Astrocyte (in vitro differentiated cells and primary cell): ENCODE measurements at regions not wholly inside any gene's neighbourhood (a gene's known extent, or its start where the extent isn't known, plus 50 kb on each side); places are given as distances from the start of the nearest gene placed in this dataset.

Experiments used
- DNase-seq: peaks from one replicate; pipeline ENCODE4 v3.0.0-alpha.2; 2010; ENCODE audit warnings: low read depth
- FAIRE-seq: peaks from 2 replicates; lab custom pipeline; 2011; peaks lifted over from hg19 to GRCh38; lab: Jason Lieb, UNC
- H2AFZ ChIP-seq: 2 replicates; pipeline ENCODE4 v1.6.0; 2012; ENCODE audit warnings: low read depth, low read length, inconsistent platforms
- H3K27ac ChIP-seq: 2 replicates; pipeline ENCODE4 v1.5.1; 2011; ENCODE audit warnings: low read depth, low read length, inconsistent platforms
- H3K27me3 ChIP-seq: 2 replicates; pipeline ENCODE4 v1.6.0; 2011; ENCODE audit warnings: low read length, inconsistent platforms; ENCODE audit not compliant: insufficient read depth
- H3K36me3 ChIP-seq: 2 replicates; pipeline ENCODE4 v1.5.1; 2011; ENCODE audit warnings: low read length, inconsistent platforms; ENCODE audit not compliant: insufficient read depth
- H3K4me1 ChIP-seq: 2 replicates; pipeline ENCODE4 v1.5.1; 2011; ENCODE audit warnings: low read length, inconsistent platforms; ENCODE audit not compliant: insufficient read depth
- H3K4me2 ChIP-seq: 2 replicates; pipeline ENCODE4 v1.6.0; 2012; ENCODE audit warnings: low read length, inconsistent platforms
- H3K4me3 ChIP-seq: 2 replicates; pipeline ENCODE4 v1.5.1; 2011; ENCODE audit warnings: low read depth, mild to moderate bottlenecking, low read length, inconsistent platforms; ENCODE audit not compliant: insufficient read depth
- H3K79me2 ChIP-seq: 2 replicates; pipeline ENCODE4 v1.6.0; 2012; ENCODE audit warnings: mild to moderate bottlenecking, low read length, inconsistent platforms; ENCODE audit not compliant: insufficient read depth
- H3K9ac ChIP-seq: 2 replicates; pipeline ENCODE4 v1.6.0; 2012; ENCODE audit warnings: mild to moderate bottlenecking, low read length, inconsistent platforms
- H3K9me3 ChIP-seq: 2 replicates; pipeline ENCODE4 v1.5.1; 2012; ENCODE audit warnings: low read depth, mild to moderate bottlenecking, low read length, inconsistent platforms; ENCODE audit not compliant: insufficient read depth
- H4K20me1 ChIP-seq: 2 replicates; pipeline ENCODE4 v1.6.0; 2012; ENCODE audit warnings: low read length, inconsistent platforms; ENCODE audit not compliant: insufficient read depth
- H3K27ac Mint-ChIP-seq: one replicate; pipeline ENCODE4 v1.8.0; 2021; ENCODE audit warnings: mild to moderate bottlenecking, mixed read lengths; ENCODE audit not compliant: unreplicated experiment
- H3K27me3 Mint-ChIP-seq: one replicate; pipeline ENCODE4 v1.8.0; 2021; ENCODE audit warnings: low read depth, mixed read lengths; ENCODE audit not compliant: unreplicated experiment
- H3K36me3 Mint-ChIP-seq: one replicate; pipeline ENCODE4 v1.8.0; 2021; ENCODE audit warnings: low read depth, mixed read lengths; ENCODE audit not compliant: unreplicated experiment
- H3K4me1 Mint-ChIP-seq: one replicate; pipeline ENCODE4 v1.8.0; 2021; ENCODE audit warnings: low read depth, mixed read lengths; ENCODE audit not compliant: unreplicated experiment
- H3K4me3 Mint-ChIP-seq: one replicate; pipeline ENCODE4 v1.8.0; 2021; ENCODE audit warnings: mild to moderate bottlenecking, moderate library complexity, mixed read lengths; ENCODE audit not compliant: unreplicated experiment
- H3K9me3 Mint-ChIP-seq: one replicate; pipeline ENCODE4 v1.8.0; 2021; ENCODE audit warnings: mild to moderate bottlenecking, mixed read lengths; ENCODE audit not compliant: unreplicated experiment
- CTCF ChIP-seq: IDR thresholded peaks from 2 replicates; pipeline ENCODE4 v1.5.1; 2011; ENCODE audit warnings: low read depth, mild to moderate bottlenecking, inconsistent platforms, low read length, moderate library complexity; ENCODE audit not compliant: insufficient read depth
- EZH2 ChIP-seq: IDR thresholded peaks from 2 replicates; pipeline ENCODE4 v1.6.1; 2012; ENCODE audit warnings: mild to moderate bottlenecking, low read length, inconsistent platforms; ENCODE audit not compliant: insufficient read depth

- no peak for TF ChIP-seq EZH2
- no peak for TF ChIP-seq CTCF
- Histone ChIP-seq H2AFZ (no peak overlapping the region), H3K27ac (no peak overlapping the region), H3K4me3 (no peak overlapping the region), H3K27me3 (peaks cover 4% of the 10 kb centered on the region), H3K9ac (no peak overlapping the region), H3K4me1 (no peaks in the 10 kb centered on the region), H3K79me2 (no peaks in the 10 kb centered on the region), H3K9me3 (no peaks in the 10 kb centered on the region), H4K20me1 (no peaks in the 10 kb centered on the region), H3K4me2 (no peak overlapping the region), H3K36me3 (no peaks in the 10 kb centered on the region)
- no peaks in the 10 kb centered on the region for H3K36me3 Mint-ChIP-seq
- FAIRE-seq (no peak), DNase-seq (no peak)
- H3K4me3 Mint-ChIP-seq: no peak overlapping the region
- peaks cover 18% of the 10 kb centered on the region for H3K27me3 Mint-ChIP-seq
- H3K4me1 Mint-ChIP-seq: no peaks in the 10 kb centered on the region
- peaks cover 3% of the 10 kb centered on the region for H3K9me3 Mint-ChIP-seq
- no peak overlapping the region for H3K27ac Mint-ChIP-seq
These were observed 88.5 kb downstream of the NPTX2 start for GRCh38 chr7:98705626-98706025.

- no peaks in the 10 kb centered on the region for H3K4me1 Mint-ChIP-seq
- Histone ChIP-seq H3K4me3 (no peak overlapping the region), H3K27me3 (peaks cover 4% of the 10 kb centered on the region), H3K36me3 (no peaks in the 10 kb centered on the region), H3K79me2 (no peaks in the 10 kb centered on the region), H2AFZ (no peak overlapping the region), H3K4me2 (no peak overlapping the region), H3K27ac (no peak overlapping the region), H4K20me1 (no peaks in the 10 kb centered on the region), H3K4me1 (no peaks in the 10 kb centered on the region), H3K9ac (no peak overlapping the region), H3K9me3 (no peaks in the 10 kb centered on the region)
- H3K27ac Mint-ChIP-seq: no peak overlapping the region
- DNase-seq (no peak), FAIRE-seq (no peak)
- H3K9me3 Mint-ChIP-seq: peaks cover 3% of the 10 kb centered on the region
- no peak overlapping the region for H3K4me3 Mint-ChIP-seq
- TF ChIP-seq EZH2 (no peak), CTCF (no peak)
- H3K27me3 Mint-ChIP-seq: peaks cover 19% of the 10 kb centered on the region
- no peaks in the 10 kb centered on the region for H3K36me3 Mint-ChIP-seq
These were observed 90.0 kb downstream of the NPTX2 start for GRCh38 chr7:98707076-98707475.

GRCh38 chr7:98711945-98712344, 94.9 kb downstream of the NPTX2 start:
- no peak for DNase-seq
- H3K9me3 ChIP-seq: no peaks in the 10 kb centered on the region
- H3K27ac Mint-ChIP-seq: no peak overlapping the region
- no peak overlapping the region for H3K4me2 ChIP-seq
- no peaks in the 10 kb centered on the region for H3K36me3 Mint-ChIP-seq
- H3K4me3 Mint-ChIP-seq: no peak overlapping the region
- TF ChIP-seq CTCF: no peak
- TF ChIP-seq EZH2: no peak
- no peak for FAIRE-seq
- H3K9ac ChIP-seq: no peak overlapping the region
- peaks cover 15% of the 10 kb centered on the region for H3K27me3 Mint-ChIP-seq
- H3K27me3 ChIP-seq: no peaks in the 10 kb centered on the region
- no peaks in the 10 kb centered on the region for H3K4me1 Mint-ChIP-seq
- H3K9me3 Mint-ChIP-seq: no peaks in the 10 kb centered on the region
- no peak overlapping the region for H2AFZ ChIP-seq
- H3K79me2 ChIP-seq: no peaks in the 10 kb centered on the region
- H3K27ac ChIP-seq: no peak overlapping the region
- no peak overlapping the region for H3K4me3 ChIP-seq
- no peaks in the 10 kb centered on the region for H3K36me3 ChIP-seq
- H4K20me1 ChIP-seq: no peaks in the 10 kb centered on the region
- no peaks in the 10 kb centered on the region for H3K4me1 ChIP-seq
